ENCODE measurements at regions not wholly inside any gene's neighbourhood (a gene's known extent, or its start where the extent isn't known, plus 50 kb on each side); places are given as distances from the start of the nearest gene placed in this dataset.
"Not testable (repeated sequence)": the region's sequence is repeated elsewhere in the genome, so short reads cannot be mapped to it uniquely, and the experiment has no call there.

GRCh38 chr7:39798077-39798476 lies 152.0 kb upstream of the CDK13 start:
- not testable (repeated sequence) for TF ChIP-seq CTCF (IDR thresholded peaks at IDR 0.05; ENCODE audit: poor library complexity); EZH2phosphoT487 (IDR thresholded peaks at IDR 0.05; ENCODE audit: low read depth, severe bottlenecking, unreplicated experiment); EZH2 (IDR thresholded peaks at IDR 0.05; ENCODE audit: borderline replicate concordance)

Measured in hepatocyte (in vitro differentiated cells).